HepG2 (cell line): ENCODE measurements at regions not wholly inside any gene's neighbourhood (a gene's known extent, or its start where the extent isn't known, plus 50 kb on each side); places are given as distances from the start of the nearest gene placed in this dataset.

ENCODE experiments used
- CCDC6 ChIP-seq: sonication (generic); formaldehyde crosslinking; IDR thresholded peaks from 2 replicates; pipeline ENCODE4 v1.8.1; 2022; ENCODE audit warnings: mild to moderate bottlenecking, missing genetic modification reagents, moderate library complexity
- KLF9 ChIP-seq: IDR thresholded peaks from 2 replicates; pipeline ENCODE4 v1.6.1; 2016; ENCODE audit warnings: low read depth
- NFE2L1 ChIP-seq: sonication (generic); formaldehyde crosslinking; IDR thresholded peaks from 2 replicates; pipeline ENCODE4 v1.4.0; 2020; ENCODE audit warnings: missing genetic modification reagents, mild to moderate bottlenecking, borderline replicate concordance
- NR2F2 ChIP-seq: IDR thresholded peaks from 2 replicates; pipeline ENCODE4 v1.6.1; 2012; ENCODE audit warnings: low read depth, inconsistent platforms, borderline replicate concordance
- SAP130 ChIP-seq: IDR thresholded peaks from 2 replicates; pipeline ENCODE4 v1.6.1; 2016; ENCODE audit warnings: low read depth
- TBL1XR1 ChIP-seq: fragments of 150-350 bp; IDR thresholded peaks from 2 replicates; pipeline ENCODE4 v1.6.1; 2014; ENCODE audit warnings: borderline replicate concordance, low read length; ENCODE audit not compliant: partially characterized antibody
- ZFP37 ChIP-seq: sonication (generic); formaldehyde crosslinking; IDR thresholded peaks from 2 replicates; pipeline ENCODE4 v1.4.0; 2020; ENCODE audit warnings: missing genetic modification reagents, borderline replicate concordance
- ZNF160 ChIP-seq: sonication (generic); formaldehyde crosslinking; IDR thresholded peaks from 2 replicates; pipeline ENCODE4 v1.8.0; 2022; ENCODE audit warnings: mild to moderate bottlenecking, inconsistent platforms, missing genetic modification reagents
- TF ChIP-seq, protein P1 (sequence below), 2 experiments: sonication (generic) in 1 of 2; formaldehyde crosslinking in 1 of 2; IDR thresholded peaks; 2 replicates each; pipeline versions ENCODE4 v1.6.1 to v1.9.0; 2014 to 2022; ENCODE audit warnings: antibody characterized with exemption in 1 of 2, borderline replicate concordance in 1 of 2, inconsistent platforms in 1 of 2, low read depth in 1 of 2, missing genetic modification reagents in 1 of 2
- TF ChIP-seq, protein P2 (sequence below): sonication (generic); formaldehyde crosslinking; IDR thresholded peaks from 2 replicates; pipeline ENCODE4 v1.5.1; 2020; ENCODE audit warnings: mild to moderate bottlenecking, missing genetic modification reagents, borderline replicate concordance
- TF ChIP-seq, protein P3 (sequence below): sonication (generic); formaldehyde crosslinking; IDR thresholded peaks from 2 replicates; pipeline ENCODE4 v1.5.0; 2020; ENCODE audit warnings: mild to moderate bottlenecking, missing genetic modification reagents, borderline replicate concordance
- TF ChIP-seq, protein P4 (sequence below): IDR thresholded peaks from 2 replicates; pipeline ENCODE4 v1.6.1; 2016; ENCODE audit warnings: missing genetic modification reagents, missing compliant biosample characterization

DNA sequence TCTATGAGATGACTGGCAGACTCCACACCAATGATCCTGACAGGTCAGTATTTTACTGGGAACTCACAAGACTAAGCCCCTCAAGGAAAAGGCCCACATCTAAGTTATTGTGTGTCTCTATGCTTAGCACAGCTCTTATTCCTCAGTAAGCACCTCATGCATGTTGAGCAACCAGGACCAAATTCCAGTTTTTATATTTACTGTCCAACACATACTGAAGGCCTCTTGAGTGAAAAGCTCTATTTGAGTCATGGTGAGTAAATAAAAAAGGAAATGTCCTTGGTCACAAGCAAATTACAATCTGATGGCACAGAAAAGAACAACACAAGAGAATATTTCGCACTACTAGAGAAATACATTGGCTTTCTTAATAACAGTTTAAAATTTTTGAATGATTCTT is 87.9 kb upstream of the ETAA1 start (continued):
- 0 out of 2 replicates have a peak, but pooled peaks have one; percentile 29 for TF ChIP-seq CCDC6
- peak; percentile 42; the same call in 1 of the 2 replicates for TF ChIP-seq NR2F2
- TF ChIP-seq KLF9 (CRISPR knock-in tag), result peak; percentile 55; the same call in 1 of the 2 replicates
- TF ChIP-seq, protein P1, sequence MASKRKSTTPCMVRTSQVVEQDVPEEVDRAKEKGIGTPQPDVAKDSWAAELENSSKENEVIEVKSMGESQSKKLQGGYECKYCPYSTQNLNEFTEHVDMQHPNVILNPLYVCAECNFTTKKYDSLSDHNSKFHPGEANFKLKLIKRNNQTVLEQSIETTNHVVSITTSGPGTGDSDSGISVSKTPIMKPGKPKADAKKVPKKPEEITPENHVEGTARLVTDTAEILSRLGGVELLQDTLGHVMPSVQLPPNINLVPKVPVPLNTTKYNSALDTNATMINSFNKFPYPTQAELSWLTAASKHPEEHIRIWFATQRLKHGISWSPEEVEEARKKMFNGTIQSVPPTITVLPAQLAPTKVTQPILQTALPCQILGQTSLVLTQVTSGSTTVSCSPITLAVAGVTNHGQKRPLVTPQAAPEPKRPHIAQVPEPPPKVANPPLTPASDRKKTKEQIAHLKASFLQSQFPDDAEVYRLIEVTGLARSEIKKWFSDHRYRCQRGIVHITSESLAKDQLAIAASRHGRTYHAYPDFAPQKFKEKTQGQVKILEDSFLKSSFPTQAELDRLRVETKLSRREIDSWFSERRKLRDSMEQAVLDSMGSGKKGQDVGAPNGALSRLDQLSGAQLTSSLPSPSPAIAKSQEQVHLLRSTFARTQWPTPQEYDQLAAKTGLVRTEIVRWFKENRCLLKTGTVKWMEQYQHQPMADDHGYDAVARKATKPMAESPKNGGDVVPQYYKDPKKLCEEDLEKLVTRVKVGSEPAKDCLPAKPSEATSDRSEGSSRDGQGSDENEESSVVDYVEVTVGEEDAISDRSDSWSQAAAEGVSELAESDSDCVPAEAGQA (IDR thresholded peaks at IDR 0.05; ENCODE audit: low read depth), result no peak
- TF ChIP-seq, protein P1 (CRISPR knock-in tag; IDR thresholded peaks at IDR 0.05; ENCODE audit: borderline replicate concordance), result no peak
- no peak for TF ChIP-seq ZFP37 (CRISPR knock-in tag)
- TF ChIP-seq, protein P2, sequence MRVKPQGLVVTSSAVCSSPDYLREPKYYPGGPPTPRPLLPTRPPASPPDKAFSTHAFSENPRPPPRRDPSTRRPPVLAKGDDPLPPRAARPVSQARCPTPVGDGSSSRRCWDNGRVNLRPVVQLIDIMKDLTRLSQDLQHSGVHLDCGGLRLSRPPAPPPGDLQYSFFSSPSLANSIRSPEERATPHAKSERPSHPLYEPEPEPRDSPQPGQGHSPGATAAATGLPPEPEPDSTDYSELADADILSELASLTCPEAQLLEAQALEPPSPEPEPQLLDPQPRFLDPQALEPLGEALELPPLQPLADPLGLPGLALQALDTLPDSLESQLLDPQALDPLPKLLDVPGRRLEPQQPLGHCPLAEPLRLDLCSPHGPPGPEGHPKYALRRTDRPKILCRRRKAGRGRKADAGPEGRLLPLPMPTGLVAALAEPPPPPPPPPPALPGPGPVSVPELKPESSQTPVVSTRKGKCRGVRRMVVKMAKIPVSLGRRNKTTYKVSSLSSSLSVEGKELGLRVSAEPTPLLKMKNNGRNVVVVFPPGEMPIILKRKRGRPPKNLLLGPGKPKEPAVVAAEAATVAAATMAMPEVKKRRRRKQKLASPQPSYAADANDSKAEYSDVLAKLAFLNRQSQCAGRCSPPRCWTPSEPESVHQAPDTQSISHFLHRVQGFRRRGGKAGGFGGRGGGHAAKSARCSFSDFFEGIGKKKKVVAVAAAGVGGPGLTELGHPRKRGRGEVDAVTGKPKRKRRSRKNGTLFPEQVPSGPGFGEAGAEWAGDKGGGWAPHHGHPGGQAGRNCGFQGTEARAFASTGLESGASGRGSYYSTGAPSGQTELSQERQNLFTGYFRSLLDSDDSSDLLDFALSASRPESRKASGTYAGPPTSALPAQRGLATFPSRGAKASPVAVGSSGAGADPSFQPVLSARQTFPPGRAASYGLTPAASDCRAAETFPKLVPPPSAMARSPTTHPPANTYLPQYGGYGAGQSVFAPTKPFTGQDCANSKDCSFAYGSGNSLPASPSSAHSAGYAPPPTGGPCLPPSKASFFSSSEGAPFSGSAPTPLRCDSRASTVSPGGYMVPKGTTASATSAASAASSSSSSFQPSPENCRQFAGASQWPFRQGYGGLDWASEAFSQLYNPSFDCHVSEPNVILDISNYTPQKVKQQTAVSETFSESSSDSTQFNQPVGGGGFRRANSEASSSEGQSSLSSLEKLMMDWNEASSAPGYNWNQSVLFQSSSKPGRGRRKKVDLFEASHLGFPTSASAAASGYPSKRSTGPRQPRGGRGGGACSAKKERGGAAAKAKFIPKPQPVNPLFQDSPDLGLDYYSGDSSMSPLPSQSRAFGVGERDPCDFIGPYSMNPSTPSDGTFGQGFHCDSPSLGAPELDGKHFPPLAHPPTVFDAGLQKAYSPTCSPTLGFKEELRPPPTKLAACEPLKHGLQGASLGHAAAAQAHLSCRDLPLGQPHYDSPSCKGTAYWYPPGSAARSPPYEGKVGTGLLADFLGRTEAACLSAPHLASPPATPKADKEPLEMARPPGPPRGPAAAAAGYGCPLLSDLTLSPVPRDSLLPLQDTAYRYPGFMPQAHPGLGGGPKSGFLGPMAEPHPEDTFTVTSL (CRISPR knock-in tag), result peak; percentile 100
- TF ChIP-seq ZNF160 (CRISPR knock-in tag), result no peak
- TF ChIP-seq, protein P3, sequence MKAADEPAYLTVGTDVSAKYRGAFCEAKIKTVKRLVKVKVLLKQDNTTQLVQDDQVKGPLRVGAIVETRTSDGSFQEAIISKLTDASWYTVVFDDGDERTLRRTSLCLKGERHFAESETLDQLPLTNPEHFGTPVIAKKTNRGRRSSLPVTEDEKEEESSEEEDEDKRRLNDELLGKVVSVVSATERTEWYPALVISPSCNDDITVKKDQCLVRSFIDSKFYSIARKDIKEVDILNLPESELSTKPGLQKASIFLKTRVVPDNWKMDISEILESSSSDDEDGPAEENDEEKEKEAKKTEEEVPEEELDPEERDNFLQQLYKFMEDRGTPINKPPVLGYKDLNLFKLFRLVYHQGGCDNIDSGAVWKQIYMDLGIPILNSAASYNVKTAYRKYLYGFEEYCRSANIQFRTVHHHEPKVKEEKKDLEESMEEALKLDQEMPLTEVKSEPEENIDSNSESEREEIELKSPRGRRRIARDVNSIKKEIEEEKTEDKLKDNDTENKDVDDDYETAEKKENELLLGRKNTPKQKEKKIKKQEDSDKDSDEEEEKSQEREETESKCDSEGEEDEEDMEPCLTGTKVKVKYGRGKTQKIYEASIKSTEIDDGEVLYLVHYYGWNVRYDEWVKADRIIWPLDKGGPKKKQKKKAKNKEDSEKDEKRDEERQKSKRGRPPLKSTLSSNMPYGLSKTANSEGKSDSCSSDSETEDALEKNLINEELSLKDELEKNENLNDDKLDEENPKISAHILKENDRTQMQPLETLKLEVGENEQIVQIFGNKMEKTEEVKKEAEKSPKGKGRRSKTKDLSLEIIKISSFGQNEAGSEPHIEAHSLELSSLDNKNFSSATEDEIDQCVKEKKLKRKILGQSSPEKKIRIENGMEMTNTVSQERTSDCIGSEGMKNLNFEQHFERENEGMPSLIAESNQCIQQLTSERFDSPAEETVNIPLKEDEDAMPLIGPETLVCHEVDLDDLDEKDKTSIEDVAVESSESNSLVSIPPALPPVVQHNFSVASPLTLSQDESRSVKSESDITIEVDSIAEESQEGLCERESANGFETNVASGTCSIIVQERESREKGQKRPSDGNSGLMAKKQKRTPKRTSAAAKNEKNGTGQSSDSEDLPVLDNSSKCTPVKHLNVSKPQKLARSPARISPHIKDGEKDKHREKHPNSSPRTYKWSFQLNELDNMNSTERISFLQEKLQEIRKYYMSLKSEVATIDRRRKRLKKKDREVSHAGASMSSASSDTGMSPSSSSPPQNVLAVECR (CRISPR knock-in tag), result no peak
- peak; percentile 27 for TF ChIP-seq TBL1XR1
- TF ChIP-seq SAP130 (CRISPR knock-in tag), result peak; percentile 64
- TF ChIP-seq, protein P4, sequence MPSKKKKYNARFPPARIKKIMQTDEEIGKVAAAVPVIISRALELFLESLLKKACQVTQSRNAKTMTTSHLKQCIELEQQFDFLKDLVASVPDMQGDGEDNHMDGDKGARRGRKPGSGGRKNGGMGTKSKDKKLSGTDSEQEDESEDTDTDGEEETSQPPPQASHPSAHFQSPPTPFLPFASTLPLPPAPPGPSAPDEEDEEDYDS (CRISPR knock-in tag), result 0 out of 2 replicates have a peak, but pooled peaks have one; percentile 23
- no peak for TF ChIP-seq NFE2L1
